Epithelial cell of proximal tubule (primary cell): ENCODE measurements at regions not wholly inside any gene's neighbourhood (a gene's known extent, or its start where the extent isn't known, plus 50 kb on each side); places are given as distances from the start of the nearest gene placed in this dataset.

Experiments
- DNase-seq: peaks from one replicate; pipeline ENCODE4 v3.0.0-alpha.2; 2011; ENCODE audit warnings: low read depth
- H3K4me3 ChIP-seq: 2 replicates; pipeline ENCODE4 v1.5.1; 2011; ENCODE audit warnings: low read depth, mild to moderate bottlenecking, low read length
- CTCF ChIP-seq: conservative IDR thresholded peaks from 2 replicates; pipeline ENCODE4 v1.5.1; 2012; ENCODE audit warnings: low read depth, mild to moderate bottlenecking, low read length

- no peak for TF ChIP-seq CTCF
- H3K4me3 ChIP-seq: no peak overlapping the region
- no peak for DNase-seq
These were observed 68.1 kb upstream of the ANXA1 start for GRCh38 chr9:73083519-73083918.

- no peak overlapping the region for H3K4me3 ChIP-seq
- peak; percentile 87 for TF ChIP-seq CTCF
- no peak for DNase-seq
These were observed 69.5 kb upstream of the ANXA1 start for GRCh38 chr9:73081979-73082657.

- DNase-seq: no peak
- H3K4me3 ChIP-seq: no peak overlapping the region
- no peak for TF ChIP-seq CTCF
These were observed 71.5 kb upstream of the ANXA1 start for GRCh38 chr9:73080110-73080694.

- peak; percentile 50 for TF ChIP-seq CTCF
- no peak for DNase-seq
- no peak overlapping the region for H3K4me3 ChIP-seq
These were observed 72.3 kb upstream of the ANXA1 start for GRCh38 chr9:73079326-73079725.

GRCh38 chr9:73077625-73078030 is 74.0 kb upstream of the ANXA1 start:
- no peak for DNase-seq
- H3K4me3 ChIP-seq: no peak overlapping the region
- no peak for TF ChIP-seq CTCF

GRCh38 chr9:73076970-73077369 is 74.7 kb upstream of the ANXA1 start:
- no peak overlapping the region for H3K4me3 ChIP-seq
- no peak for TF ChIP-seq CTCF
- no peak for DNase-seq

- DNase-seq: peak; percentile 18
- H3K4me3 ChIP-seq: no peak overlapping the region
- no peak for TF ChIP-seq CTCF
These were observed 77.4 kb upstream of the ANXA1 start for GRCh38 chr9:73074176-73074708.
